ENCODE measurements at regions not wholly inside any gene's neighbourhood (a gene's known extent, or its start where the extent isn't known, plus 50 kb on each side); places are given as distances from the start of the nearest gene placed in this dataset.

- DNase-seq: no peak
Observed at GRCh38 chr7:114755856-114756255, 166.0 kb upstream of the MDFIC start.

- DNase-seq: no peak
Observed at GRCh38 chr7:114758661-114759227, 163.2 kb upstream of the MDFIC start.

- no peak for DNase-seq
Observed at GRCh38 chr7:114759347-114760062, 162.4 kb upstream of the MDFIC start.

GRCh38 chr7:114760477-114760876 is 161.4 kb upstream of the MDFIC start:
- DNase-seq: no peak

- DNase-seq: no peak
Observed at GRCh38 chr7:114761973-114762372, 159.9 kb upstream of the MDFIC start.

GRCh38 chr7:114765331-114766040 is 156.4 kb upstream of the MDFIC start:
- no peak for DNase-seq

GRCh38 chr7:114766041-114766356 is 155.9 kb upstream of the MDFIC start:
- no peak for DNase-seq

- DNase-seq: no peak
Observed at GRCh38 chr7:114777288-114777687, 144.6 kb upstream of the MDFIC start.

GRCh38 chr7:114783508-114783907 is 138.4 kb upstream of the MDFIC start:
- DNase-seq: no peak

- no peak for DNase-seq
Observed at GRCh38 chr7:114784177-114784576, 137.7 kb upstream of the MDFIC start.

GRCh38 chr7:114784746-114785145 is 137.1 kb upstream of the MDFIC start:
- DNase-seq: no peak

GRCh38 chr7:114785496-114785895 is 136.4 kb upstream of the MDFIC start:
- DNase-seq: no peak

- no peak for DNase-seq
Observed at GRCh38 chr7:114786455-114786854, 135.4 kb upstream of the MDFIC start.

GRCh38 chr7:114787556-114787955 is 134.3 kb upstream of the MDFIC start:
- DNase-seq: no peak

- DNase-seq: no peak
Observed at GRCh38 chr7:114788706-114789105, 133.2 kb upstream of the MDFIC start.

- DNase-seq: no peak
Observed at GRCh38 chr7:114789161-114789560, 132.7 kb upstream of the MDFIC start.

- no peak for DNase-seq
Observed at GRCh38 chr7:114789871-114790311, 132.0 kb upstream of the MDFIC start.

- DNase-seq: no peak
Observed at GRCh38 chr7:114790521-114790920, 131.4 kb upstream of the MDFIC start.

- DNase-seq: no peak
Observed at GRCh38 chr7:114791771-114792170, 130.1 kb upstream of the MDFIC start.

GRCh38 chr7:114793155-114793845 is 128.6 kb upstream of the MDFIC start:
- DNase-seq: no peak

- no peak for DNase-seq
Observed at GRCh38 chr7:114795475-114795874, 126.4 kb upstream of the MDFIC start.

- DNase-seq: no peak
Observed at GRCh38 chr7:114799628-114800028, 122.3 kb upstream of the MDFIC start.

GRCh38 chr7:114802632-114803031 is 119.3 kb upstream of the MDFIC start:
- no peak for DNase-seq

All from central memory CD4-positive, alpha-beta T cell (primary cell).